ENCODE measurements at regions not wholly inside any gene's neighbourhood (a gene's known extent, or its start where the extent isn't known, plus 50 kb on each side); places are given as distances from the start of the nearest gene placed in this dataset.
A peak's percentile ranks its signal among the peaks of the same experiment; 100 is the strongest.
"Not testable (repeated sequence)": the region's sequence is repeated elsewhere in the genome, so short reads cannot be mapped to it uniquely, and the experiment has no call there.

DNA sequence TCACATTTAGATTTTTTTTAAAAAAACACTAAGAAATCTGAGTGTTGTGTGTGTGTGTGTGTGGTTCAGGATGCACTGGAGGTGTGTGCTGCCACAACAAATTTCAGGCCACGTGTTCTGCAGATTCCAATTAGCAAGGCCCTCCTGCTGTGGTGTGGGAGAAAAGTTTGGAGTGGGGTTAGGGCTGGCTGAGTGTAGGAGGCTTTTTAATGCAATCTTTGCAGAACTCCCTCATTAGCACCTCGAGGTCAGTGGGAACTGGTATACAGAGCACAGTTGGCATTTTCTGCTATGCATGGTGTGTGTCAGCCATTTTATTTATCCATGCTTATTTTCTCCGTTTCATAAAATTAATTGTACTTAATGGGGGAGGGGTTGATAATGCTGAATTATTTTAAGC, 187.6 kb downstream of the SOX4 start:
- H3K4me1 Mint-ChIP-seq, result peaks cover 39% of the 10 kb centered on the region

GRCh38 chr6:21785164-21785563, 191.6 kb downstream of the SOX4 start:
- H3K27ac Mint-ChIP-seq, result peak overlapping the region; percentile 98
- peaks cover under 1% of the 10 kb centered on the region for H3K9me3 Mint-ChIP-seq
- H3K27me3 Mint-ChIP-seq (ENCODE audit: low read depth, poor library complexity), result no peaks in the 10 kb centered on the region
- H3K4me1 Mint-ChIP-seq, result peaks cover 31% of the 10 kb centered on the region
- H3K4me3 Mint-ChIP-seq, result no peak overlapping the region
- DNase-seq, result no peak
- TF ChIP-seq, protein P1, sequence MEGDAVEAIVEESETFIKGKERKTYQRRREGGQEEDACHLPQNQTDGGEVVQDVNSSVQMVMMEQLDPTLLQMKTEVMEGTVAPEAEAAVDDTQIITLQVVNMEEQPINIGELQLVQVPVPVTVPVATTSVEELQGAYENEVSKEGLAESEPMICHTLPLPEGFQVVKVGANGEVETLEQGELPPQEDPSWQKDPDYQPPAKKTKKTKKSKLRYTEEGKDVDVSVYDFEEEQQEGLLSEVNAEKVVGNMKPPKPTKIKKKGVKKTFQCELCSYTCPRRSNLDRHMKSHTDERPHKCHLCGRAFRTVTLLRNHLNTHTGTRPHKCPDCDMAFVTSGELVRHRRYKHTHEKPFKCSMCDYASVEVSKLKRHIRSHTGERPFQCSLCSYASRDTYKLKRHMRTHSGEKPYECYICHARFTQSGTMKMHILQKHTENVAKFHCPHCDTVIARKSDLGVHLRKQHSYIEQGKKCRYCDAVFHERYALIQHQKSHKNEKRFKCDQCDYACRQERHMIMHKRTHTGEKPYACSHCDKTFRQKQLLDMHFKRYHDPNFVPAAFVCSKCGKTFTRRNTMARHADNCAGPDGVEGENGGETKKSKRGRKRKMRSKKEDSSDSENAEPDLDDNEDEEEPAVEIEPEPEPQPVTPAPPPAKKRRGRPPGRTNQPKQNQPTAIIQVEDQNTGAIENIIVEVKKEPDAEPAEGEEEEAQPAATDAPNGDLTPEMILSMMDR (IDR thresholded peaks at IDR 0.05), result no peak
- H3K36me3 Mint-ChIP-seq (ENCODE audit: low read depth), result peaks cover 90% of the 10 kb centered on the region

More for the DNA sequence above, 187.6 kb downstream of the SOX4 start:
- no peak overlapping the region for H3K4me3 Mint-ChIP-seq
- peaks cover 84% of the 10 kb centered on the region for H3K36me3 Mint-ChIP-seq (ENCODE audit: low read depth)
- no peaks in the 10 kb centered on the region for H3K27me3 Mint-ChIP-seq (ENCODE audit: low read depth, poor library complexity)
- peak overlapping the region; percentile 96 for H3K27ac Mint-ChIP-seq
- no peaks in the 10 kb centered on the region for H3K9me3 Mint-ChIP-seq
- TF ChIP-seq, protein P1 (IDR thresholded peaks at IDR 0.05), result no peak
- DNase-seq, result no peak

- Mint-ChIP-seq H3K36me3 (ENCODE audit: low read depth) (peaks cover 88% of the 10 kb centered on the region), H3K4me1 (peaks cover 4% of the 10 kb centered on the region), H3K4me3 (no peak overlapping the region), H3K9me3 (peaks cover 23% of the 10 kb centered on the region), H3K27me3 (ENCODE audit: low read depth, poor library complexity) (no peaks in the 10 kb centered on the region), H3K27ac (peak overlapping the region; percentile 48)
- no peak for DNase-seq
- TF ChIP-seq, protein P1 (IDR thresholded peaks at IDR 0.05), result no peak
Measured at GRCh38 chr6:21791056-21791455, 197.5 kb downstream of the SOX4 start.

GRCh38 chr6:21791581-21791980, 198.0 kb downstream of the SOX4 start:
- peaks cover 86% of the 10 kb centered on the region for H3K36me3 Mint-ChIP-seq (ENCODE audit: low read depth)
- H3K9me3 Mint-ChIP-seq, result peaks cover 26% of the 10 kb centered on the region
- TF ChIP-seq, protein P1 (IDR thresholded peaks at IDR 0.05), result no peak
- no peak overlapping the region for H3K4me3 Mint-ChIP-seq
- H3K4me1 Mint-ChIP-seq, result peaks cover 4% of the 10 kb centered on the region
- no peaks in the 10 kb centered on the region for H3K27me3 Mint-ChIP-seq (ENCODE audit: low read depth, poor library complexity)
- DNase-seq, result no peak
- peak overlapping the region; percentile 48 for H3K27ac Mint-ChIP-seq

DNA sequence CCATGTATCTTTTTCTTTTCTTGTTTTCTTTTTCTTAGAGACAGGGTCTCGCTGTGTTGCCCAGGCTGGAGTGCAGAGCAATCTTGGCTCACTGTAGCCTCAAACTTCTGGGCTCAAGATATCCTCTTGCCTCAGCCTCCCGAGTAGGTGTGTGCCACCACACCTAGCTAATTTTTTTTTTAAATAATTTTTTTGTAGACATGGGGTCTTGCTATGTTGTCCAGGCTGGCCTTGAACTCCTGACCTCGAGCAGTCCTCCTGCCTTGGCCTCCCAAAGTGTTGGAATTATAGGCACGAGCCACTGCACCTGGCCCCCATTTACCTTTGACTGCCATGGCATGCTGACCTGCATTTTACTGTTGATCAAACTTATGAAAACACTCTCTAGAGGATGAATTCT, 198.6 kb downstream of the SOX4 start:
- Mint-ChIP-seq H3K27ac (peak overlapping the region; percentile 50), H3K36me3 (ENCODE audit: low read depth) (peaks cover 82% of the 10 kb centered on the region), H3K4me1 (peaks cover 4% of the 10 kb centered on the region), H3K27me3 (ENCODE audit: low read depth, poor library complexity) (no peaks in the 10 kb centered on the region), H3K4me3 (no peak overlapping the region), H3K9me3 (peaks cover 26% of the 10 kb centered on the region)
- TF ChIP-seq, protein P1 (IDR thresholded peaks at IDR 0.05), result no peak
- DNase-seq, result no peak

DNA sequence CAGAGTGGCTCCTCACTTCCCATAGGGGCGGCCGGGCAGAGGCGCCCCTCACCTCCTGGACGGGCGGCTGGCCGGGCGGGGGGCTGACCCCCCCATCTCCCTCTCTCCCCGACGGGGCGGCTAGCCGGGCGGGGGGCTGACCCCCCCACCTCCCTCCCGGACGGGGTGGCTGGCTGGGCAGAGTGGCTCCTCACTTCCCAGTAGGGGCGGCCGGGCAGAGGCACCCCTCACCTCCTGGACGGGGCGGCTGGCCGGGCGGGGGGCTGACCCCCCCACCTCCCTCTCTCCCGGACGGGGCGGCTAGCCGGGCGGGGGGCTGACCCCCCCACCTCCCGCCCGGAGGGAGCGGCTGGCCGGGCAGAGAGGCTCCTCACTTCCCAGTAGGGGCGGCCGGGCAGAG, 203.4 kb downstream of the SOX4 start:
- not testable (repeated sequence) for H3K4me3 Mint-ChIP-seq; DNase-seq; H3K27ac Mint-ChIP-seq; H3K27me3 Mint-ChIP-seq (ENCODE audit: low read depth, poor library complexity)
- Mint-ChIP-seq H3K9me3 (peaks cover 35% of the 10 kb centered on the region), H3K36me3 (ENCODE audit: low read depth) (peaks cover 55% of the 10 kb centered on the region), H3K4me1 (peaks cover 38% of the 10 kb centered on the region)
